ENCODE measurements at regions not wholly inside any gene's neighbourhood (a gene's known extent, or its start where the extent isn't known, plus 50 kb on each side); places are given as distances from the start of the nearest gene placed in this dataset.

DNA sequence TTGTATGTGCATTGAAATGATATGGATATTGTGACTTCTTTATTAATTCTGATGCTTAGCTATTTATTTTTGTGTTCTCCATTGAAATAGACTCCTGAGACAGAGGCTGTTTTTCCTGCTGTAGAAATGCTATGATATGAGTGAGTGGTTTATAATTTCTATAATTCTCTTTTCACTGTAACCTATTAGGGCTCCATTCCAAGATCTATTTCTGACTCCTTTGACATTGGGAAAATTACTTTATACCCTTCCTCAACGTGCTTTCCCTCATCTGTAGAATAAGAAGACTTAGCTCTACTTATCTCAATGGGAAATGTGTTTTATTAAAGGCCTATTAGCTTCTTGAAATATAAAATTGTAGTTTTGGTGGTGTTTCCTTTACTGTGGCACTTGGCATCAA lies 144.5 kb upstream of the RPRM start:
- no peak for ATAC-seq
- TF ChIP-seq BACH2 (CRISPR knock-in tag; IDR thresholded peaks at IDR 0.05; ENCODE audit: borderline replicate concordance) (no peak), TOX (CRISPR knock-in tag; IDR thresholded peaks at IDR 0.05; ENCODE audit: borderline replicate concordance) (no peak), CSDC2 (CRISPR knock-in tag; IDR thresholded peaks at IDR 0.05) (no peak), ZNF8 (CRISPR knock-in tag; IDR thresholded peaks at IDR 0.05) (no peak), ISL1 (CRISPR knock-in tag; IDR thresholded peaks at IDR 0.05) (no peak), TSHZ2 (CRISPR knock-in tag; IDR thresholded peaks at IDR 0.05) (no peak), GLIS3 (CRISPR knock-in tag; IDR thresholded peaks at IDR 0.05) (no peak), ZFP30 (CRISPR knock-in tag; IDR thresholded peaks at IDR 0.05) (no peak), RARB (CRISPR knock-in tag; IDR thresholded peaks at IDR 0.05) (no peak), ZNF70 (CRISPR knock-in tag; IDR thresholded peaks at IDR 0.05) (no peak), ESRRG (CRISPR knock-in tag; IDR thresholded peaks at IDR 0.05) (no peak), ZNF565 (CRISPR knock-in tag; conservative IDR thresholded peaks at IDR 0.05; ENCODE audit: low read depth) (no peak), PPARA (CRISPR knock-in tag; IDR thresholded peaks at IDR 0.05; ENCODE audit: borderline replicate concordance) (no peak), ZC3H10 (CRISPR knock-in tag; IDR thresholded peaks at IDR 0.05) (no peak), SNAI2 (CRISPR knock-in tag; IDR thresholded peaks at IDR 0.05) (no peak), OSR1 (CRISPR knock-in tag; IDR thresholded peaks at IDR 0.05) (no peak), CSRNP3 (CRISPR knock-in tag; IDR thresholded peaks at IDR 0.05) (no peak), ZFP3 (CRISPR knock-in tag; IDR thresholded peaks at IDR 0.05) (no peak)
- TF ChIP-seq, protein P1, sequence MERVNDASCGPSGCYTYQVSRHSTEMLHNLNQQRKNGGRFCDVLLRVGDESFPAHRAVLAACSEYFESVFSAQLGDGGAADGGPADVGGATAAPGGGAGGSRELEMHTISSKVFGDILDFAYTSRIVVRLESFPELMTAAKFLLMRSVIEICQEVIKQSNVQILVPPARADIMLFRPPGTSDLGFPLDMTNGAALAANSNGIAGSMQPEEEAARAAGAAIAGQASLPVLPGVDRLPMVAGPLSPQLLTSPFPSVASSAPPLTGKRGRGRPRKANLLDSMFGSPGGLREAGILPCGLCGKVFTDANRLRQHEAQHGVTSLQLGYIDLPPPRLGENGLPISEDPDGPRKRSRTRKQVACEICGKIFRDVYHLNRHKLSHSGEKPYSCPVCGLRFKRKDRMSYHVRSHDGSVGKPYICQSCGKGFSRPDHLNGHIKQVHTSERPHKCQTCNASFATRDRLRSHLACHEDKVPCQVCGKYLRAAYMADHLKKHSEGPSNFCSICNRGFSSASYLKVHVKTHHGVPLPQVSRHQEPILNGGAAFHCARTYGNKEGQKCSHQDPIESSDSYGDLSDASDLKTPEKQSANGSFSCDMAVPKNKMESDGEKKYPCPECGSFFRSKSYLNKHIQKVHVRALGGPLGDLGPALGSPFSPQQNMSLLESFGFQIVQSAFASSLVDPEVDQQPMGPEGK (CRISPR knock-in tag; IDR thresholded peaks at IDR 0.05; ENCODE audit: borderline replicate concordance) = no peak
- TF ChIP-seq, protein P2, sequence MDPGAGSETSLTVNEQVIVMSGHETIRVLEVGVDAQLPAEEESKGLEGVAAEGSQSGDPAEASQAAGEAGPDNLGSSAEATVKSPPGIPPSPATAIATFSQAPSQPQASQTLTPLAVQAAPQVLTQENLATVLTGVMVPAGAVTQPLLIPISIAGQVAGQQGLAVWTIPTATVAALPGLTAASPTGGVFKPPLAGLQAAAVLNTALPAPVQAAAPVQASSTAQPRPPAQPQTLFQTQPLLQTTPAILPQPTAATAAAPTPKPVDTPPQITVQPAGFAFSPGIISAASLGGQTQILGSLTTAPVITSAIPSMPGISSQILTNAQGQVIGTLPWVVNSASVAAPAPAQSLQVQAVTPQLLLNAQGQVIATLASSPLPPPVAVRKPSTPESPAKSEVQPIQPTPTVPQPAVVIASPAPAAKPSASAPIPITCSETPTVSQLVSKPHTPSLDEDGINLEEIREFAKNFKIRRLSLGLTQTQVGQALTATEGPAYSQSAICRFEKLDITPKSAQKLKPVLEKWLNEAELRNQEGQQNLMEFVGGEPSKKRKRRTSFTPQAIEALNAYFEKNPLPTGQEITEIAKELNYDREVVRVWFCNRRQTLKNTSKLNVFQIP (CRISPR knock-in tag; IDR thresholded peaks at IDR 0.05; ENCODE audit: borderline replicate concordance, low read depth) = no peak

DNA sequence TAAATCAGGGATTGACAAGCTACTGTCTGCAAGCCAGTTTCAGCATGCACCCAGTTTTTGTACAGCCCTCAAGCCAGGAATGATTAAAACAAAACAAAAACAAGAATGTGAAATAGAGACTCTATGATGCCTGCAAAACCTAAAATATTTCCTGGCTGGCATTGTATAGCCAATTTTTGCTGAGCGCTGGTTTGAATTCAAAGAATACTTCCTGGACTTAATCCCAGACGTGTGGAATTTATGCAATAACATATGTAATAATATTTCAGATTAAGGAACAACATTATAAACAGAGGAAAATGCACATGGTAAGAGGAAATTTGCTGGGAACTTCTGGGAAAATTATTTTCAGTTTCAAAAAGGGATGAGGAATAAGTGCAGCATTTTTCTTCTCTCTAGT lies 148.1 kb upstream of the RPRM start:
- no peak for TF ChIP-seq RARB (CRISPR knock-in tag; IDR thresholded peaks at IDR 0.05)
- no peak for TF ChIP-seq ZFP30 (CRISPR knock-in tag; IDR thresholded peaks at IDR 0.05)
- TF ChIP-seq ZC3H10 (CRISPR knock-in tag; IDR thresholded peaks at IDR 0.05) = no peak
- TF ChIP-seq CREB5 (CRISPR knock-in tag; IDR thresholded peaks at IDR 0.05; ENCODE audit: low read depth) = no peak
- TF ChIP-seq, protein P2 (CRISPR knock-in tag; IDR thresholded peaks at IDR 0.05; ENCODE audit: borderline replicate concordance, low read depth) = no peak
- no peak for TF ChIP-seq CSRNP3 (CRISPR knock-in tag; IDR thresholded peaks at IDR 0.05)
- TF ChIP-seq OSR1 (CRISPR knock-in tag; IDR thresholded peaks at IDR 0.05) = no peak
- no peak for TF ChIP-seq CSDC2 (CRISPR knock-in tag; IDR thresholded peaks at IDR 0.05)
- no peak for TF ChIP-seq ARNTL (CRISPR knock-in tag; IDR thresholded peaks at IDR 0.05; ENCODE audit: borderline replicate concordance, low read depth)
- TF ChIP-seq ZNF565 (CRISPR knock-in tag; conservative IDR thresholded peaks at IDR 0.05; ENCODE audit: low read depth) = no peak
- TF ChIP-seq ISL1 (CRISPR knock-in tag; IDR thresholded peaks at IDR 0.05) = no peak
- no peak for TF ChIP-seq TSHZ2 (CRISPR knock-in tag; IDR thresholded peaks at IDR 0.05)
- no peak for TF ChIP-seq ZNF8 (CRISPR knock-in tag; IDR thresholded peaks at IDR 0.05)
- no peak for ATAC-seq

Data from SK-N-SH treated with all-trans-retinoic acid at 6 μM for 48 hours (cell line).